CD1c-positive myeloid dendritic cell (primary cell): ENCODE measurements at regions not wholly inside any gene's neighbourhood (a gene's known extent, or its start where the extent isn't known, plus 50 kb on each side); places are given as distances from the start of the nearest gene placed in this dataset.
"Not testable (repeated sequence)": the region's sequence is repeated elsewhere in the genome, so short reads cannot be mapped to it uniquely, and the experiment has no call there.

ENCODE experiments used
- DNase-seq: peaks from one replicate; pipeline ENCODE4 v3.0.0-alpha.2; 2016; ENCODE audit errors: extremely low spot score

DNA sequence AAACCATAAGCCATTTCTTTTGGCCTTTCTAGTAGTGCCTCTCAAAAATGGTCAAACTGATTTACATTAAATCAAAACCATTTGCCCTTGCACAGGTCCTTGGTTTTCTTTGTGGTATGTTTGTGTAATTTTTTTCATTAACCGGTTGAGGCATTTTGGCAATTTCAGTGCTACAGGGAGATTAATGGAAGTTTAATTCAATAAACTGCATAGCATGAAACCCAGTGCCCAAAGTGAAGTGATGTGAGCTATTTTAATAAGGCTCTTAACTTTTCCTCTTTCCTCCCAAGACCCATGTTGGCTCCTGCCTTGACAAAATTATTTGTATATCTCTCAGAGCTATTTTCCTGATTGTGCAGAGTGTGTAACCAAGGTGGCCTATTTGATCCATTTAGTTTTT, 326.2 kb upstream of the SEMA6A start:
- no peak for DNase-seq

DNA sequence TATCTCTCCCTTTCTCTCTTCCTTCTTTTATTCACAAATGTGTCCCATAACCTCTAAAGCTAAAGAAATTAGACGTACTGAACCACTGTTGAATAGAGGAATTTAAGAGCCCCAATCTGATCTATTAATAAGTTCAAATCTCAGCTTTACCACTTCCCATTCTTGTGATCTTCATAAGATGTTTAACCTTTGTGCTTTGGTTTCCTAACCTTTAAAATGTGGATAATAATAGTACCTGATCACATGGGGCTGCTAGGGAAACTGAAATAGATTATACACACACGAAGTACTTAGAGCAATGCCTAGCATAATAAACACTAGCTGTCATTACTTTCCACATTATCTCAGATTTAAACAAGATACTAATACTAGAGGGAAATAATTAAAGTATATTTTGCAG, 324.3 kb upstream of the SEMA6A start:
- no peak for DNase-seq

DNA sequence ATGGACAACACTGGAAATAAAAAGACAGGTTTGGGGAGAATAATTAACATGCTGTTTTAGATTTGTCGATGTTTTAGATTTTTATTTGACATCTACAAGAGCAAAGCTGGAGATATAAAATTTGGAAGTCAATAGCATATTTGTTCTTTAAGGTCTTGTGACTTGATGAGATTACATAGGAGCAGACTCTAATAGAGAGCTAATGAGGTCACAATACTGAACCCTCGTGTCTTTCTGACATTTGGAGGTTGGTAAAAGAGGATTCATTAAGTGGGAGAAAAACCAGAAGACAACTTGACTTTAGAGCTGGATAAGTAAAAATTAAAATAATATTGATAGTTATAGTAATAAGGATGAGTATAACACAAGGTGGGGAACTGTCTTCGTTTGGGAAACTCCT, 322.7 kb upstream of the SEMA6A start:
- DNase-seq: no peak

DNA sequence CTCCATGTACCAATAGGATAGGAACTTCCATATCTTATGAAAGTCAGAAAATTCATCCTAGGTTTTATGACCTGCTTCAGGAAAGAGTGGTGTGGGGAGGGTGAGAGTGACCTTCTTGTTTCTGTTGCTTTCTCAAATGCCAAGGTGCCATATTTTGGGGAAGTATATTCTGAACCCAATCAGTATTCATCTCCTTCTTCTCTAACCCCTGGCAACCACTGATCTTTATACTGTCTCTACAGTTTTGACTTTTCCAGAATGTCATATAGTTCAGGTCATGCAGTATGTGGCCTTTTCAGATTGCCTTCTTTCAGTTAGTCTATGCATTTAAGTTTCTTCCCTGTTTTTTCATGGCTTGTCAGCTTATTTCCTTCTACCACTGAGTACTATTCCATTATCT, 321.4 kb upstream of the SEMA6A start:
- no peak for DNase-seq

DNA sequence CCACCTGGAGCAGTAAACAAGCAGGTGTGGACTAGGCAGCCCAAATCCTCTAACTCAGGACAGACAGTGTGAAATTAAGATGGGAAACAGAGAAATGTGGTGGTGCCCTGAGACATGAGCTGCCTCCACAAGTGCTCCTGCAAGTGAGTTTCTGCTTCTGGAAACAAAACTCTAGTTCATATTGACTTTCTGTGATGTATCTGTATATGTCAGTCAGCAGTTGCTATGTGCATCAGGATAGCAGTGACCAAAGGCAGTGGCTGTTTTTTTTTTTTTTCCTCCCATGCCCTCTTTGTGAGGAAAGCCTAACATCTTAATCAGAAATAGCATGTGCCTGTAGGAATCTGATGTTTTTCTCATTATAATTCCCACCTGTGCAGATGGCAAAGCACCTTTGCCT, 318.4 kb upstream of the SEMA6A start:
- DNase-seq: no peak

DNA sequence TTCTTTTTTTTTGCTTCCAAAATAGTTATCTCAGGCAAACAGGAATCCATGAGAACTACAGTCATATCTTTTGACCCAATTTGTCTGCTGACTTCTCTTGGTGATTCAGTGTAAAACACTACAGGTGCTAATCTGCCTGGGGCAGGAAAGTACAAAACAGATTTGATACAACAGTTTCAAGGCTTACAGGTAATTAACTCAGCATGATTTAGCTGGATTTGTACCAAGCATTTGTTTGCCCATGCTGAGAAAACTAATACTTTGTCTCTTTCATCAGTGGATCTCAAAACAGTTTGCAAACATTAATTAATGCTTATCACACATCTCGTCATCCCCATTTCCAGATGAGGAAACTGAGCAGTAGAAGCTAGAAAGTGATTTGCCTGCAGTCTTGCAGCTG, 312.5 kb upstream of the SEMA6A start:
- no peak for DNase-seq

DNA sequence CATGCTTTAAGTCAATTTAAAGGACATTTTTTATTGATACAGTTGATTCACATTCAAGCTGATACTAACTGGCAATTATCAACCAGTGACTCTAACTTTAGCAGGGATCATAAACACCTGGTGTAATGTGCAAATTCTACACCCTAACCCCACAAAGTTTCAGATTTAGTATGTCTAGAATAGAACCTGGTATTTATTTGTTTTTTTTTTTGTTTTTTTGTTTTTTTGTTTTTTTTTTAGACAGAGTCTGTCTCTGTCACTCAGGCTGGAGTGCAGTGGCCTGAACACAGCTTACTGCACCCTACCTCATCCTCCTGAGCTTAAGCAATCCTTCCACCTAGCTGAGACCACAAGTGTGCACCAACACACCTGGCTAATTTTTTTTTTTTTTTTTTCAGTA, 311.2 kb upstream of the SEMA6A start:
- DNase-seq: no peak

DNA sequence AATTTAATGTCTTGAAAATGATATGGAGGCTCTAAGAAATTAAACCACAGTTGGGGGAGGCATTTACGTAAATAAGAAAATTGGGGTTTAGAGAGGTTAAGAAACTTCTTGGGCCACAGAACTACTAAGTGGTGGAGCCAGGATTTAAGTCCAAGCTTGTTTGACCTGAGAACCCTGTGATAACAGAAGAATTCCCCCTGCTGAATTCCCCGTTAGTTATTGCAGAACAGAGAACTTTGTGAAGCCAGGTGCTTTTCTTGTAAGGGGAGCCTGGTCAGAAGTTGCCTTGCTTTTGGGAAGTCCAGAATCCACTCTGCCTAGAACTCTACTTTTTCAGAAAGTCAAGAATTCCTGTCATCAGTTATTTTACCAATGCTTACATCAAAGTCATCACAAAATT, 309.3 kb upstream of the SEMA6A start:
- DNase-seq: no peak

DNA sequence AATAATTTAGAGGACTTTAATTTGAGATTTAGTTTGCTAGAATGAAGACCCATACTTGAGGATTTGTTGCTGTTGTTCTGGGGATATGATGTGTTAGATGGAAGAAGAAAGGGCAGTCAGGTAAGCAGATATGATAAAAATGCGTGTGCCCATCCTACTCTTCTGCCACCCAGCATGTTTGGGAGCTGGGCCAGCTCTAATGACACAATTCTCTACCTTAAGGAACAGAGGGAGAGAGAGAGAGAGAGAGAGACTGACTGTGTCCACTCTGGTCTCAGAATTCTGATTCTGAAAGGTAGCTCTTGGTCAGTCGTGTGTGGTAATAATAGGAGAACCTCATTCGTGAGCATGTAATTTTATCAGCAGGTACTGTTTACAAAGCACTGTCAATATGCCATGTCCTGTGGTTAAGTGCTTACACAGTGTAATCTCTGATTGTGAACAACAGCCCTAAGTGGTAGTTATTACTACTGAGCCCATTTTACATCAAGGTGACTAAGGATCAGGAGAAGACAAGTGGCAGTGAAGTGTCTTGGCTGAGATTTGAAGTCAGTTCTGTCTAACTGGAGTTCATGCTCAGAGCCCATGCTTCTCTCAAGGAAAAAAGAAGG, 307.4 kb upstream of the SEMA6A start:
- no peak for DNase-seq

DNA sequence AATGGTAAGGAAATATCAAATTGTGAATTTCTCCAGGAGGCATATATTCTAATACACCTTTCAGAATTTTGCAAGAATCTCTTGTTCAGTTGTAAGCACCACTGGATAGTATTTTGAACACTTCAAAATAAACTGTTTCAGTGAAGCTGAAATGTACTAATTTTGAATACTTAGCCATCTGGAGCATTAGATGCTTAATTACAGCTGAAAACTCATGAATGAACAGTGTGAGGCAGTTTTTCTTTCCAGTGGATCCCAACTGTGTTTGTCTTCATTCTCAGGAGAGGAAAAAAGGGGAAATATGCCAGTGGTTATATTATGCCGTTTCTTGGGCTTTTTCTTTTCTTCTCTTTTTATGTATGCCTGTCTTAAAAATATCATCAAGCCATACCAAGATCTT, 306.0 kb upstream of the SEMA6A start:
- DNase-seq: no peak

DNA sequence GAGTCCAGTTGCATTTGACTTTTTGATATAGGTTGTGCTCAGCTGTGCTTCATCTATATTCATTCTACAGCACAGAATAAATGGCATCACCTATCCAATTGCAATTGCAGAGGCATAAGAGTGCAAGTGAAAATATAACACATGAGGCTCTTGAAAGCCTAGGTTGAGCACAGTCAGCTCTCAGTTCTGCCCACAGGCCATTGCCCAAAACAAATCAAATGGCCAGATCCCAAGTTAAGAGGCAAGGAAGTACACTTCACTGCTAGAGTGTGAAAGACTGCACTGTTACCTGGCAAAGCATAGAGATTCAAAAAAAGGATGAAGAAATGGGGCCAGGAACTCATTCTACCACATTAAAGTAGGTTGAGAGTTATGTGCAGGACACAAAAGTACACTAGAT, 305.5 kb upstream of the SEMA6A start:
- no peak for DNase-seq

DNA sequence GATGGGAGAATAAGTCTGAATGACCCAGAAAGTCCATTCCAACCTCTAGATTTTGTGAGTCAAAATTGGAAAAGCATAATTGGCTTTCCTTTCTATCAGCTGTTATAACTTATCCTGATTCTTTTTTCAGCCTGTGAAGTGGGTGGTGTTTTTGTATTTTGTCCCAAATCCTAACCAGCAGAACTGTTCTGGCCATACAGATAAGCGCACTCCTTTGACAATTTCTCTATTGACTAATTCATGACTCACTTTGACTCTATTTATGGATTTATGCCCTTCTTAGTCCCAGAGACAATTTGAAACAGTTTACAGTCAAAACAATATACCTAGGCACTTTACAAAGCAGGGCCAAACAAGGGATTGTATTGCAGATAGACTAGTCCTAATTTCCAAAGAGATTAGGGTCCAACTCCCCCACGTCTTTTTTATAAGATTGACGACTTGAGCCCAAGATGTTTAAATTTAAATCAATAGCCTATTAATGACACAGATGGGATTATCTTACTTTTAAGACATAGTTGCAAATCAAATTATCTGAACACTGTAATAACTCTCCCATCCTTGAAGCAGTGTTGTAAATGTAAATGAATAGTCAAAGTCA, 301.7 kb upstream of the SEMA6A start:
- no peak for DNase-seq

DNA sequence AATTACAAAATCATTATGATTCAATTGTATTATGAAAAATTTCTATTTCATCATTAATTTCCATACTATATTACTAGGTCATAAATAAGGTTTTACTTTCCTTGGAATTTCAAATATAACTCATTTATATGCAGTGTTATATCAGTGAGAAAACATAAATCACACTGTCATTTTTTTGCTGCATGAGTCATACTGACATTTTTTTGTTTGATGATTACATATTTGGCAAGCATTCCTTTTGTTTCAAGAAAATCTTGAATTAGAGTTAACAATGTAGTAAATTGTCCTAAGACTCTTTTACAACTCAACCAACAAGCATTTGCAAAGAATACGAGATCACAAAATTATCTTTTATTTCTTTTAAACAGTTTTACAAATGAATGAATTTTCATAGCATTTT, 298.4 kb upstream of the SEMA6A start:
- no peak for DNase-seq

DNA sequence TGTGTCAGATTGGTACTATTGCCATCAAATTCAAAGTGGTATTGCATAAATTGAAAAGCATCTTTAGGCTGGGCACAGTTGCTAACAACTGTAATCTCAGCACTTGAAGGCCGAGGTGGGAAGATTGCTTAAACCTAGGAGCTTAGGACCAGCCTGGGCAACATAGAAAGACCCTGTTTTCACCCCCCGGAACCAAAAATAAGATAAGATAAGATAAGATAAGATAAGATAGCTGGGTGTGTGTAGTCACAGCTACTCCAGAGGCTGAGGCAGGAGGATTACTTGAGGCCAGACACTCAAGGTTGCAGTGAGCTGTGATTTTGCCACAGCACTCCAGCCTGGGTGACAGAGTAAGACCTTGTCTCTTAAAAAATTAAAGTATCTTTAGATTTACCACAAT, 297.9 kb upstream of the SEMA6A start:
- DNase-seq: no peak

DNA sequence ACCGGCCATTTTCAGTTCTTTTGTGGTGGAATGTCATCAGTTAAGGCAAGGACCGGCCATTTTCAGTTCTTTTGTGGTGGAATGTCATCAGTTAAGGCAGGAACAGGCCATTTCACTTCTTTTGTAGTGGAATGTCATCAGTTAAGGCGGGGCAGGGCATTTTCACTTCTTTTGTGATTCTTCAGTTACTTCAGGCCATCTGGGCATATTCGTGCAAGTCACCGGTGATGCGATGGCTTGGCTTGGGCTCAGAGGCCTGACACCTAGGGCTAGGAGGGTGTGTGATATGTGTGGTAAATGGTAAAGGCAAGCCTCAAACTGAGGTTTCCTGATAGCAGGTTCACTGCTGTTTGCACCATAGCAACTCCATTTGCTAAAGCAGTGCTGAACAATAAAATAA, 293.2 kb upstream of the SEMA6A start:
- not testable (repeated sequence) for DNase-seq

DNA sequence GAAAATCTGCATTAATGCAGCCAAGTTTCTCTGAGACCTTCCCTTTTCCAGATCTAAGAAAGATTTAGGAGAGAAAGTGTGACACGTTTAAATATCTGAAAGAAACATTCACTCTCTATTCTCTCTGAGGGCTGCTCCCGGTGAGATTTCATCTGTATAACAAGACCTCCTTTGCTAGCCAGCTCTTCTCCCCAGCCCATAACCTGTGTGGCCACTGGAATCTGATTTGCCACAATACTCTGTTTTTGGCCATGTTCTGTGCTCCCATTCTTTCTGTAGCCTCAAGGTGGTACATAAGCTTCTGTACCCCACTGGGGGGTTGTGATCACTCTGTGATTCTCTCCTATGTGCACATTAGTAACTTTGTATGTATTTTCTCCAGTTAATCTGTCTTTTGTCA, 291.0 kb upstream of the SEMA6A start:
- no peak for DNase-seq

DNA sequence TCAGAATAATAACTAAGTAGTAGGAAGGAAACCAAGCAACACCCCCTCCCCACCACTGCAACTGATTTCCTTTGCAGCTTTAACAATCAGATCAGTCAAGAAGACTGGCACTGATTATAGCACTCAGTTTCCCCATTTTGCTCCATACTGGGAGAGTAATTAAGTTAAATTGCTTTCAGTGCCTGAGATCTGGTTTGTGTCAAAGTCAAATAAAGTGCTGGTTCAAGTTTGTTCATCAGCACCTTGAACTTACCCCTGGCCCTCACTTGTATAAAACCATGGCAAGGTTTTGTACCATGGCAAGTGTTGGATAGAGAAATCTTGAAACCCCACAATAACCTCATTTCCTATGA, 290.2 kb upstream of the SEMA6A start:
- no peak for DNase-seq

DNA sequence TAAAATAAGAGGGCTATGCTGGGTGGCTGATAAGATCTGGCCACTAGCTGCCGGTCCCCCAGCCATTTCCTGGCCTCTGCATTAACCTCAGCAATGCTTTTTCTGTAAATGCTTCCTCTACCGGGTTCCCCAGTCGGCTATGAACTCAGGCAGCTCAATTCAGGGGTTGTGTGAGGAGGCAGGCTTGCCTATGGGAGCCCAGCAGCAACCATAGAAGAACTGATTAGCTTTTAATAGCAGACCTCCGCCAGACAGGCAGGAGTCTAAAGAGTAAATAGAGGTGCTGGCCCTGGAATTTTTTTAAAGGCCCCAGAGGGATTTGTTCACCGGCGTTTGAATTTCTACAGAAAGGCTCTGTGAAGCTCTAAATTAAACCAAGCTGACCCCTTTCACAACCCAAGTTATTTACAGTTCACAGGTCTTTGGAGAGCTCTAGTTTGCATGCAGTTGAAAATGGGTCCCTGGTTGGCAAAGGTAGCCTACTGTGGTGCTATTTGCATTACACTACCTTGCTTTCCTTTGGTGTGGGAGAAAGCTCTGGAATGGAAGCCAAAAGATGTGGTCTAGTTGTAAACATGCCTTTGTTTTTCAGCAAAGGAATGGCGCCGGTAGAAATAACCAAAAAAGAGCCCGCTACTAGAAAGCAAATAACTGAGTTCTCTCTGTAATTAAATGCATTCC, 289.7 kb upstream of the SEMA6A start:
- DNase-seq: no peak

DNA sequence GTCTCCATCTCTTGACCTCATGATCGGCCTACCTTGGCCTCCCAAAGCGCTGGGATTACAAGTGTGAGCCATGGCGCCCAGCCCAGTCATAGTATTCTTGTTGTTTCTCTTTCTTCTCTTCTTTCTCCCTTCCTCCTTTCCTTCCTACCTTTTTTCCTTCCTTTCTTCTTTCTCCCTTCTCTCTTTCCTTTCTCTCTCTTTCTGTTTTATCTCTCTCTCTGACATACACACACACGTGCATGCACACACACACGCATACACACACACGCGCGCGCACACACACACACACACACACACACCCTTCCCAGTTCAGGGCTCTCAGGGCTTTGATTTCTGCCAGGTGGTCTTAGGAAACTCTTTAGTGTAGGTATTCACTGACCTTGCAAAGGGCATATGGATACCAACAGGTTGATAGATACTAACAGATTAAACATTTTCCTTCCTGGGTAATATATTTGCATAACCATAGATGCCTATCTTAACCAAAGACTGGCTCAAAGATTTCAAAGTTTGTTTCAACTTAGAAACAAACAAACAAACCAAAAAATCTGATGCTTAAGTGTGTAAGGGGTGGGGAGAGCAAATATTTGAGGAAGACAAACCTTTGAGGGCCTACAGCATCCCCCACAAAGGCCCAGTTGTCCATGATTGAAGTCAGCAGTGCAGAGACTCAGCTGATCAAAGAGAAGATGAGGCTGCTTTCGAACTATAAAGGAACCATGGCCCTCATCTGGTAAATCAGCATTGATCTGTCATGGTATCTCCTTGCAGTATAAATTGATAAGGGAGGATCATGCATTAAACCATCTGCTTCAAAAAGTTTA, 288.2 kb upstream of the SEMA6A start:
- DNase-seq: no peak

DNA sequence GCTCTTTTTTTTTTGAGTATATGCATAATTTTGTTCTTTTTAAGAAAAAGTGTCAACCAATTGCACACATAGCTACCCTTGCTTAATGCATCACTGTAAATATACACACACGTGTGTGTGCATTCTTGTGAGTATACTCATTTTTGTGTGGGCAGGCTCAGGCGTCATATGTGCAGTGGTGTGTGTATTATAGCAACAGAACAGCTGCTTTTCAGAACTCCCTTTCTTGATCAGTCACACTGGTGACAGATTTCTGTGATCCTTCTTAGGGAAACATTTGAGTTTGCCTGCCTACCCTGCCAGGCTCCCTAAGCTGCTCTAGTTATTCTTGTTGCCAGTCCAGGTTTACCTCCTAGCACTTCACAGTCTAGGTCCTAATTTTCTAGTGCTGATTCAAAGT, 287.0 kb upstream of the SEMA6A start:
- no peak for DNase-seq

DNA sequence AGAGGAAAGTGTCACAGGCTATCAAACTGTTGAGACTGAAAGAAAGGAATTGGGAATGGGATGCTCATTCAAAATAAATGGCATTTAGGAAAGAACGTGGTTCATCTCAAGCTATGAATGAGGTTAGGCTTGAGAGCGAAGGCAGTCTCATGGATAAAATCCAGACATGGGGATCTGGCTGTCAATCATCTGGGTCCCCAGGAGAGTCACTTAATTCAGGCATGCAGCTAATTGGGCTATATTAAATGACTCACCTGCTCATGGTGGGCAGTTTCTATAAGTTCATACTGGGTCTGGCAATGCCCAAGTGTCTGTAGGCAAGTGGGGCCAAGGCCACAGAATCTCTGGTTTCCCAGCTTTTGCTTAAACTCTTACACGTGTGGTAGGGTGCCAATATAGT, 286.5 kb upstream of the SEMA6A start:
- no peak for DNase-seq

DNA sequence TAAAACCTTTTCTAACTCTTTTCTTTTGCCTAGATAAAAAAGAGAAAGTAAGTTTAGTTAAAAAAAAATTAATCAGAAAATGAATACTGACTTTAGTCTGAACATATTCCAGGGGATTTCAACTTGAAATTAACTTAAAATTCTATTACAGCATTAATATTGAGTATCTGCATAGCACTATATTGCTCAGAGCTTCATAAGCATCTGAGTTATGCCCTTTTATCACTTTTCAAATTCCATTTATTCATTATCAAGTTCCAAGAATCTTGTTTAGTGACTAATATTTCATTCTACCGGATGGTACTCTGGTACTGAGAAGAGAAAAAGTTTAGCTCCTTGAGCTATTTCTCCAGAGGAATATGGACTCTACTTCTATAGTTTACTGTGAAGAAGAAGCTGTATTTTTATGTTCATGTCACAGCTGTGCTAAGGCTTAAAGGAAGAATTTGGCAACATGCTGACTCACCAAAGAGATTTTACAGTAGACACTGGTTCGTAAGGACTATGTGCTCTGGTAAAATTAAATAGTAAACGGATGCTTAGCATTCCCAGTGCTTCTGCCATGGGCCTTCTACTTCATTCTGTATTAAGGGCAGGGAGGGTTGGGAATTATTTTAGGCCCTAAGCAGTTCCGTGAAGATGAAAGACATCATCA, 285.2 kb upstream of the SEMA6A start:
- DNase-seq: no peak
